Lower lobe of right lung (tissue), 2 donors: ENCODE measurements at regions not wholly inside any gene's neighbourhood (a gene's known extent, or its start where the extent isn't known, plus 50 kb on each side); places are given as distances from the start of the nearest gene placed in this dataset.

Source experiments
- ATAC-seq, 2 donors: fragments of 200-7000 bp; cut with Tn5 transposase; one replicate each; pipeline ENCODE4 v1.9.1; 2020 to 2022; ENCODE audit warnings: mild to moderate bottlenecking in 2 of 2, moderate library complexity in 2 of 2
- DNase-seq: peaks from one replicate; pipeline ENCODE4 v3.0.0-alpha.2; 2020
- H3K27ac ChIP-seq: fragments of 200-600 bp; one replicate; pipeline ENCODE4 v1.8.0; 2022
- H3K27me3 ChIP-seq: fragments of 200-600 bp; one replicate; pipeline ENCODE4 v1.8.0; 2022; ENCODE audit warnings: low read depth
- H3K36me3 ChIP-seq: fragments of 200-600 bp; one replicate; pipeline ENCODE4 v1.8.0; 2022; ENCODE audit warnings: mild to moderate bottlenecking
- H3K4me1 ChIP-seq: fragments of 200-600 bp; one replicate; pipeline ENCODE4 v1.8.0; 2022
- H3K4me3 ChIP-seq: fragments of 200-600 bp; one replicate; pipeline ENCODE4 v1.8.0; 2022; ENCODE audit warnings: mild to moderate bottlenecking
- H3K9me3 ChIP-seq: fragments of 200-600 bp; one replicate; pipeline ENCODE4 v1.8.0; 2022
- intact Hi-C: fragments of 100-400 bp; cut with DNase I; formaldehyde crosslinking; loops from one replicate; pipeline ENCODE4 v1.11.0; 2022
- TF ChIP-seq, protein P1 (sequence below): fragments of 200-600 bp; IDR thresholded peaks from one replicate; pipeline ENCODE4 v1.8.0; 2022; ENCODE audit warnings: antibody characterized with exemption, mild to moderate bottlenecking
- donor health status: DM: no; HTN: yes; CAD: no; lungs with severe emphysema.

DNA sequence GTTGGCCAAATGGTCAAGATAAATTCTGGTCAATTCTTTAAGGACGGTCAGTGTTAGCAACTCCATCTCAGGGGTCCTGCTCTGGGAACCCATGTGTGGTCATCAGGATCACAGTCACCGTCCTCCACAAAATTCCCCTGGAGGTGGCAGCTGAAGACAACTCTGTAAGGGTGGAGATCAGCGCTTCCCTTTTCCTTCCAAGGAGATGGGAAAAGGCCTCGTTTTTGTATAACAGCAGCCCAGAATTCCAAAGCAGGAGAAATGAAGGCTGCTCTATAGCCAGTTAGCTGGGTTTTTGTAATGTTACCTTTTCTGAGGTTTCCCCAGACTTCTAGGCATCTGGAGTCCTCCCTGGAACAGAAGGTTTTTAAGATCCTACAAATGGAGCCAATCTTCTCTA lies 334.8 kb downstream of the MYCN start:
- Histone ChIP-seq H3K4me3 (no peak overlapping the region), H3K27ac (no peak overlapping the region), H3K27me3 (no peaks in the 10 kb centered on the region), H3K36me3 (no peaks in the 10 kb centered on the region), H3K4me1 (no peaks in the 10 kb centered on the region), H3K9me3 (no peaks in the 10 kb centered on the region)
- DNase-seq (no peak), ATAC-seq (no peak)
- TF ChIP-seq, protein P1, sequence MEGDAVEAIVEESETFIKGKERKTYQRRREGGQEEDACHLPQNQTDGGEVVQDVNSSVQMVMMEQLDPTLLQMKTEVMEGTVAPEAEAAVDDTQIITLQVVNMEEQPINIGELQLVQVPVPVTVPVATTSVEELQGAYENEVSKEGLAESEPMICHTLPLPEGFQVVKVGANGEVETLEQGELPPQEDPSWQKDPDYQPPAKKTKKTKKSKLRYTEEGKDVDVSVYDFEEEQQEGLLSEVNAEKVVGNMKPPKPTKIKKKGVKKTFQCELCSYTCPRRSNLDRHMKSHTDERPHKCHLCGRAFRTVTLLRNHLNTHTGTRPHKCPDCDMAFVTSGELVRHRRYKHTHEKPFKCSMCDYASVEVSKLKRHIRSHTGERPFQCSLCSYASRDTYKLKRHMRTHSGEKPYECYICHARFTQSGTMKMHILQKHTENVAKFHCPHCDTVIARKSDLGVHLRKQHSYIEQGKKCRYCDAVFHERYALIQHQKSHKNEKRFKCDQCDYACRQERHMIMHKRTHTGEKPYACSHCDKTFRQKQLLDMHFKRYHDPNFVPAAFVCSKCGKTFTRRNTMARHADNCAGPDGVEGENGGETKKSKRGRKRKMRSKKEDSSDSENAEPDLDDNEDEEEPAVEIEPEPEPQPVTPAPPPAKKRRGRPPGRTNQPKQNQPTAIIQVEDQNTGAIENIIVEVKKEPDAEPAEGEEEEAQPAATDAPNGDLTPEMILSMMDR = no peak
- intact Hi-C loops = no loop called here

DNA sequence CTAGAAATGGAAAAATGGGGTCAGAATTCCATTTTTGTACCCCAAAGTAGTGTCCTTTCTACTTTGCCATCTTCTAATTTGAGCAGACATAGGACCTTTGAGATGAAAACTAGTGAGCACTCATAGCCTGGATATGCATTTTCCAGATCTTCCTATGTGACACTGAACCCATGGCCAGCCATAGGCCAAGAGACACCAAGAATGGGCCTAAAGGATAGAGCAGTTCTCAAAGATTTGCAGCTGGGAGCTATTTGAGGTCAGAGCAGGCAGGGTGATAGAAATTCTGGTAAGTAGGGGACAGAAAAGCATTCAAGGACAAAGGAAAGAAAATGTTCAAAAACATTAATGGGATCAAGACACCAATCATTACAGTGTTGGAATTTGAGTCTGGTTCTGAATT lies 332.8 kb downstream of the MYCN start:
- no peaks in the 10 kb centered on the region for H3K9me3 ChIP-seq
- TF ChIP-seq, protein P1 = no peak

DNA sequence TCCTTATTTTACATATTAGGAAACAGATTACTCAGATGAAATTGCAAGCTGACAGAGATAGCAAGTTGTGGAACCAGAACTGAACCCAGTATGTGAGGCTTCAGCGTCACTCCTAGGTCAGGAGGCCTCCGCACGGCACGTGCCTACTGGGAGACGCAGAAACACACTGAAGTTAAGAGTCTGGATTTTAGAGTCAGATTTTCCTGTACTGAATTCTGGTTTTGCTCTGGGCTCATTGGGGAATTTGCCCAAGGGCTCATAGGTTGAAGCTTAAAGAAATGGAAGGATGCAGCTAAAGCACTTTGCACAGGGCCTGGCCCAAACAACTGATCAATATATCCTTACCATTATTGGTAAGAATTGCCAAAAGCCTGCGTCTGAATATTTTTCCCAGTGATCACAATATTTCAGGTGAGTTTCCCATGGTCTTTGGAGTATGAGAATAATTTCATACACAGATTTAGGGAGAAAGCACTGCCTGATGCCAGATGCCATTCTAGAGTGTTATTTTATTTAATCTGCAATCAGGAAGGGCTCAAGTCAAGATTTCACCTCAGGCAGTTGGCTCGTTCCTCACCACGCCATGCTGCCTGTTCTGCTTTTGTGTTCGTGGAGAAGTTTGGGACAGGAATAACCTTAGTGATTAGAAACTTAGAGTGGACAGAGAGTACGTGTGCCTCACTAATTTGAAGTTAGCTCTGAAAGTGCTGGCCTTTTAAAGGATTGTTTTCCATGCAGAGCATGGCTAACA lies 331.9 kb downstream of the MYCN start:
- H3K27me3 ChIP-seq = no peaks in the 10 kb centered on the region
- no peaks in the 10 kb centered on the region for H3K9me3 ChIP-seq
- no peak overlapping the region for H3K4me3 ChIP-seq
- H3K4me1 ChIP-seq = no peaks in the 10 kb centered on the region
- H3K27ac ChIP-seq = no peak overlapping the region
- ATAC-seq = no peak
- TF ChIP-seq, protein P1 = no peak
- intact Hi-C loops = no loop called here
- DNase-seq = no peak
- H3K36me3 ChIP-seq = no peaks in the 10 kb centered on the region

More for the DNA sequence above, 332.8 kb downstream of the MYCN start:
- H3K4me3 ChIP-seq = no peak overlapping the region
- no peaks in the 10 kb centered on the region for H3K27me3 ChIP-seq
- intact Hi-C loops = no loop called here
- ATAC-seq = no peak
- no peak for DNase-seq
- H3K36me3 ChIP-seq = no peaks in the 10 kb centered on the region
- no peaks in the 10 kb centered on the region for H3K4me1 ChIP-seq
- H3K27ac ChIP-seq = no peak overlapping the region

DNA sequence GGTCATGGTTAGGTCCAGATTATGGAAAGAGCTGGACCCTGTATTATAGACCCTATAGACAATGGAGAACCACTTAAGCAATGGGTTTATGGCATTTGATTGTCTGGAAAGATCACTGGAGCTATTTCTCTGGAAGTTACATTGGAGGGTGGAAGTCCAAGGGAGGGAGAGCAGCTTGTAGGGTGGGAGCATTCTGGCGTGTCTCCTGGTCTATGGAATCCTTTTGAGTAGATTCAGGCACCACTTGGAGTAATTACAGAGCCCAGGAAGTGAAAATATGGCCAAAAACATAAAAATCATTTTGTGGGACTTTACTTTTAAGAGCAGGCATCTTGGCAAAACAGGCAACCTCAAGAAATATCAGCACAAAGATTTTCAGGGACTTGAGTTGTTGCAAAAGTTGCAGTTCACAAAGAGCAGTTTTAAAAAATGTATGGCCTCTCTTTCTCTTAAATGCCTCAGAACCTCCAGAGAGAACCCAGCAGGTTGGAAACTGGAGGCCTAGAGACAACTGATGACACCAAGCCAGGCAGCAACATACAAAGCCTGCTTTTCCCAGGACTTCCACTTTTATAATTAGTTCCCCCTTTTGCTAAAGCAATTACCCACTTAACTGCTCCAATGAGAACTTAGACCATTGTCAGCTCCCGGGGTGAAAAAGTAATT lies 331.0 kb downstream of the MYCN start:
- H3K27me3 ChIP-seq = no peaks in the 10 kb centered on the region
- DNase-seq (no peak), ATAC-seq (no peak)
- no peaks in the 10 kb centered on the region for H3K9me3 ChIP-seq
- no peak overlapping the region for H3K27ac ChIP-seq
- TF ChIP-seq, protein P1 = no peak
- H3K4me1 ChIP-seq = no peaks in the 10 kb centered on the region
- no peak overlapping the region for H3K4me3 ChIP-seq
- intact Hi-C loops = no loop called here
- H3K36me3 ChIP-seq = no peaks in the 10 kb centered on the region

DNA sequence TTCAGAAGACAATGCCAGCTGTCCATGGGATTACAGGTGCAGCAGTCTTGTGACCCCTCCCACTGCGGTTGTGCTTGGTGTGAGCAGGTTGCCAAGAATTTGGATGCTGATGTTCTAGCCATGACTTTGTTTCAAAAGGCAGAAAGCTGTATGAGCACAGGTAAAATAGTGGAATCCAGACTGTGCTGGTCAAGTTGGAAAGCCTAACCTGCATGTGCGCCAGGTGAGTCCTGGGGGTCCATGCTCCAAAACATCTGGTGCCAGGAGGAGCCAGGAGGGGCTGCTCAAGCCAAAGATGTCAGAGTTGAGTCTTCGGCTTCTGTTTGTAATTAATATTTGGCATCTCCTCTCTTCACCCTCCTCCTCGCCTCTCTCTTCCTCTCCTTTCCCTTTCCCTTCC lies 330.1 kb downstream of the MYCN start:
- intact Hi-C loops = no loop called here

More for the DNA sequence above, 330.1 kb downstream of the MYCN start:
- Histone ChIP-seq H3K9me3 (no peaks in the 10 kb centered on the region), H3K27ac (no peak overlapping the region), H3K4me1 (no peaks in the 10 kb centered on the region), H3K36me3 (no peaks in the 10 kb centered on the region), H3K27me3 (peaks cover 3% of the 10 kb centered on the region), H3K4me3 (no peak overlapping the region)
- TF ChIP-seq, protein P1 = no peak
- DNase-seq = no peak
- no peak for ATAC-seq
